ENCODE measurements at regions not wholly inside any gene's neighbourhood (a gene's known extent, or its start where the extent isn't known, plus 50 kb on each side); places are given as distances from the start of the nearest gene placed in this dataset.
"Not testable (repeated sequence)": the region's sequence is repeated elsewhere in the genome, so short reads cannot be mapped to it uniquely, and the experiment has no call there.

DNA sequence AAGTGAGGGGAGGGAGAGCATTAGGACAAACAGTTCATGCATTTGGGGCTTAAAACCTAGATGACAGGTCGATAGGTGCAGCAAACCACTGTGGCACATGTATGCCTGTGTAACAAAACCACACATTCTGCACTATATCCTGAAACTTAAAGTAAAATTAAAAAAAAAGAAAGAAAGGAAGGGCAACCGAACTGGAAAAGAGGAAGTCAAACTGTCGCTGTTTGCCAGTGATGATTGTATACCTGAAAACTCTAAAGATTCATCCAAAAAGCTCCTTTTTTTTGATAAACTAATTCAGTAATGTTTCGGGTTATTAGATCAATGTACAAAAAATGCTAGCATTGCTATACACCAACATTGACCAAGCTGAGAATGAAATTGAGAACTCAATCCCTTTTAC, 259.0 kb upstream of the ALG10 start:
- Histone ChIP-seq H2BK15ac (replicated peaks; ENCODE audit: low read depth) (no peak overlapping the region), H4K5ac (ENCODE audit: low read length) (no peak overlapping the region), H2BK5ac (ENCODE audit: low read length) (no peak overlapping the region), H3K4ac (ENCODE audit: low read depth, low read length) (no peak overlapping the region), H3K56ac (ENCODE audit: low read length) (no peak overlapping the region), H3K4me1 (ENCODE audit: control insufficient read depth, low read depth, low read length) (no peaks in the 10 kb centered on the region), H3K79me2 (ENCODE audit: control insufficient read depth, insufficient read depth, low read length) (no peaks in the 10 kb centered on the region), H3K4me3 (ENCODE audit: low read length) (no peak overlapping the region), H4K8ac (ENCODE audit: low read depth, low read length) (no peak overlapping the region), H3K18ac (ENCODE audit: low read length) (no peak overlapping the region), H3K79me1 (ENCODE audit: low read length) (no peaks in the 10 kb centered on the region), H3K4me2 (ENCODE audit: low read length) (no peak overlapping the region), H3K23ac (ENCODE audit: low read length) (no peak overlapping the region), H3K27ac (ENCODE audit: low read depth, low read length) (no peak overlapping the region), H2BK120ac (ENCODE audit: low read depth, low read length) (no peak overlapping the region), H3K36me3 (ENCODE audit: control insufficient read depth, insufficient read depth, low read length) (no peaks in the 10 kb centered on the region), H2AK5ac (ENCODE audit: low read length) (no peak overlapping the region), H3K27me3 (ENCODE audit: insufficient read depth, low read length, poor library complexity) (no peaks in the 10 kb centered on the region), H3K9ac (ENCODE audit: low read length) (no peak overlapping the region)
- no peak for DNase-seq
- no CpG with 5 or more reads among the region's 4 CpGs for WGBS (ENCODE audit: extremely low coverage, insufficient coverage, low lambda C conversion rate)

GRCh38 chr12:33770652-33771051, 251.6 kb upstream of the ALG10 start:
- no peak overlapping the region for H3K4me2 ChIP-seq (ENCODE audit: low read length)

DNA sequence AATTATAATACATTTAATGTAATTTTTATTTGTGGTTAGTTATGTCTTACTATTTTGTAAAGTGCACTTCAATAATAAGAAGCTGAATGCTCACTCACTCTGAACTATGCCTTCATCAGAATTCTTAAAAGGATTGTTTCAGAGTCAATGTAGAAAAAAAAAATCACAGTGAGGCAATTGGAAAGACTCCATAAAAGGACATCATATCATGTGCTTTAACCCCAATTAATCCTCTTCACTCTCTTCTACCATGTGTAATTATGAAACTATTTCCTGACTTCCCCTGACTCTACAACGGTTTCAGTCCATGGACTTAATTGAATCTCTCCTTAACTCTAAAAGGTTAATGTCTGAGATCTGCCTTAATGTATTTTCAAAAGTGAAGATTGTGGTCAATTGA, 250.4 kb upstream of the ALG10 start:
- no peak overlapping the region for H2AK5ac ChIP-seq (ENCODE audit: low read length)
- H3K27ac ChIP-seq (ENCODE audit: low read depth, low read length): no peak overlapping the region
- no peak overlapping the region for H3K18ac ChIP-seq (ENCODE audit: low read length)
- H2BK5ac ChIP-seq (ENCODE audit: low read length): no peak overlapping the region
- H3K4me3 ChIP-seq (ENCODE audit: low read length): no peak overlapping the region
- no peak overlapping the region for H2BK120ac ChIP-seq (ENCODE audit: low read depth, low read length)
- H3K56ac ChIP-seq (ENCODE audit: low read length): no peak overlapping the region
- no peaks in the 10 kb centered on the region for H3K27me3 ChIP-seq (ENCODE audit: insufficient read depth, low read length, poor library complexity)
- no peak overlapping the region for H3K4ac ChIP-seq (ENCODE audit: low read depth, low read length)
- H4K8ac ChIP-seq (ENCODE audit: low read depth, low read length): no peak overlapping the region
- H3K4me1 ChIP-seq (ENCODE audit: control insufficient read depth, low read depth, low read length): no peaks in the 10 kb centered on the region
- no CpG with 5 or more reads among the region's 1 CpG for WGBS (ENCODE audit: extremely low coverage, insufficient coverage, low lambda C conversion rate)
- no peak overlapping the region for H3K4me2 ChIP-seq (ENCODE audit: low read length)
- H3K9ac ChIP-seq (ENCODE audit: low read length): no peak overlapping the region
- no peaks in the 10 kb centered on the region for H3K36me3 ChIP-seq (ENCODE audit: control insufficient read depth, insufficient read depth, low read length)
- DNase-seq: no peak
- no peaks in the 10 kb centered on the region for H3K79me1 ChIP-seq (ENCODE audit: low read length)
- no peak overlapping the region for H3K23ac ChIP-seq (ENCODE audit: low read length)
- H4K5ac ChIP-seq (ENCODE audit: low read length): no peak overlapping the region
- no peaks in the 10 kb centered on the region for H3K79me2 ChIP-seq (ENCODE audit: control insufficient read depth, insufficient read depth, low read length)
- H2BK15ac ChIP-seq (replicated peaks; ENCODE audit: low read depth): no peak overlapping the region

More at GRCh38 chr12:33770652-33771051, 251.6 kb upstream of the ALG10 start:
- H4K5ac ChIP-seq (ENCODE audit: low read length): no peak overlapping the region
- H3K79me1 ChIP-seq (ENCODE audit: low read length): no peaks in the 10 kb centered on the region
- no peaks in the 10 kb centered on the region for H3K36me3 ChIP-seq (ENCODE audit: control insufficient read depth, insufficient read depth, low read length)
- H2BK15ac ChIP-seq (replicated peaks; ENCODE audit: low read depth): no peak overlapping the region
- H3K56ac ChIP-seq (ENCODE audit: low read length): no peak overlapping the region
- no peaks in the 10 kb centered on the region for H3K79me2 ChIP-seq (ENCODE audit: control insufficient read depth, insufficient read depth, low read length)
- H3K18ac ChIP-seq (ENCODE audit: low read length): no peak overlapping the region
- H2BK120ac ChIP-seq (ENCODE audit: low read depth, low read length): no peak overlapping the region
- no peaks in the 10 kb centered on the region for H3K4me1 ChIP-seq (ENCODE audit: control insufficient read depth, low read depth, low read length)
- no peak for DNase-seq
- no peak overlapping the region for H2BK5ac ChIP-seq (ENCODE audit: low read length)
- H3K4ac ChIP-seq (ENCODE audit: low read depth, low read length): no peak overlapping the region
- H3K27ac ChIP-seq (ENCODE audit: low read depth, low read length): no peak overlapping the region
- no peak overlapping the region for H4K8ac ChIP-seq (ENCODE audit: low read depth, low read length)
- no CpG with 5 or more reads among the region's 2 CpGs for WGBS (ENCODE audit: extremely low coverage, insufficient coverage, low lambda C conversion rate)
- no peak overlapping the region for H3K4me3 ChIP-seq (ENCODE audit: low read length)
- H3K27me3 ChIP-seq (ENCODE audit: insufficient read depth, low read length, poor library complexity): no peaks in the 10 kb centered on the region
- no peak overlapping the region for H3K23ac ChIP-seq (ENCODE audit: low read length)
- H3K9ac ChIP-seq (ENCODE audit: low read length): no peak overlapping the region
- no peak overlapping the region for H2AK5ac ChIP-seq (ENCODE audit: low read length)

DNA sequence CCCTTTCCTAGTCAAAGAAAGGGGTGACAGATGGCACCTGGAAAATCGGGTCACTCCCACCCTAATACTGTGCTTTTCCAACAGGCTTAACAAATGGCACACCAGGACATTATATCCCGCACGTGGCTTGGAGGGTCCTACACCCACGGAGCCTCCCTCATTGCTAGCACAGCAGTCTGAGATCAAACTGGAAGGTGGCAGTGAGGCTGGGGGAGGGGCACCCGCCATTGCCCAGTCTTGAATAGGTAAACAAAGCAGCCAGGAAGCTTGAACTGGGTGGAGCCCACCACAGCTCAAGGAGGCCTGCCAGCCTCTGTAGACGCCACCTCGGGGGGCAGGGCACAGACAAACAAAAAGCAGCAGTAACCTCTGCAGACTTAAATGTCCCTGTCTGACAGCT, 249.2 kb upstream of the ALG10 start:
- H2BK15ac ChIP-seq (replicated peaks; ENCODE audit: low read depth); H3K4me2 ChIP-seq (ENCODE audit: low read length); H3K79me1 ChIP-seq (ENCODE audit: low read length); H3K27me3 ChIP-seq (ENCODE audit: insufficient read depth, low read length, poor library complexity); H2BK5ac ChIP-seq (ENCODE audit: low read length); DNase-seq; H3K56ac ChIP-seq (ENCODE audit: low read length); H2BK120ac ChIP-seq (ENCODE audit: low read depth, low read length); H2AK5ac ChIP-seq (ENCODE audit: low read length); H3K79me2 ChIP-seq (ENCODE audit: control insufficient read depth, insufficient read depth, low read length); H4K8ac ChIP-seq (ENCODE audit: low read depth, low read length); H3K4me3 ChIP-seq (ENCODE audit: low read length); H3K9ac ChIP-seq (ENCODE audit: low read length); H3K23ac ChIP-seq (ENCODE audit: low read length); H3K18ac ChIP-seq (ENCODE audit: low read length); H3K4me1 ChIP-seq (ENCODE audit: control insufficient read depth, low read depth, low read length); H3K4ac ChIP-seq (ENCODE audit: low read depth, low read length); H3K36me3 ChIP-seq (ENCODE audit: control insufficient read depth, insufficient read depth, low read length); H3K27ac ChIP-seq (ENCODE audit: low read depth, low read length); H4K5ac ChIP-seq (ENCODE audit: low read length): not testable (repeated sequence)
- WGBS (ENCODE audit: extremely low coverage, insufficient coverage, low lambda C conversion rate): no CpG with 5 or more reads among the region's 7 CpGs

DNA sequence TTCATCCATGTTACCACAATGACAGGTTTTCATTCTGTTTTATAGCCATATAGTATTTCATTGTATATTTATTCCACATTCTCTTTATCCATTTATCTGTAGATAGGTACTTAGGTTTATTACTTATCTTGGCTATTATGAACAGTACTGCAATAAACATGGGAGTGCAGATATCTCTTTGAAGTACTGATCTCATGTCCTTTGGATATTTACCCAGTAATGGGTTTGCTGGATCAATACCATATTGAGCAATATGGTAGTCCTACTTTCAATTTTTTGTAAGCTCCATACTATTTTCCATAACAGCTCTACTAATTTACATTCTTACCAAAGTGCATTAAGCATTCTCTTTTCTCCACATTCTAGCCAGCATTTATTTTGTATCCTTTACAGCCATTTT, 235.8 kb upstream of the ALG10 start:
- Histone ChIP-seq H3K27me3 (ENCODE audit: insufficient read depth, low read length, poor library complexity) (no peaks in the 10 kb centered on the region), H4K8ac (ENCODE audit: low read depth, low read length) (no peak overlapping the region), H3K4ac (ENCODE audit: low read depth, low read length) (no peak overlapping the region), H4K5ac (ENCODE audit: low read length) (no peak overlapping the region), H2BK15ac (replicated peaks; ENCODE audit: low read depth) (no peak overlapping the region), H2AK5ac (ENCODE audit: low read length) (no peak overlapping the region), H3K23ac (ENCODE audit: low read length) (no peak overlapping the region), H3K18ac (ENCODE audit: low read length) (no peak overlapping the region), H3K79me2 (ENCODE audit: control insufficient read depth, insufficient read depth, low read length) (no peaks in the 10 kb centered on the region), H3K9ac (ENCODE audit: low read length) (no peak overlapping the region), H3K36me3 (ENCODE audit: control insufficient read depth, insufficient read depth, low read length) (no peaks in the 10 kb centered on the region), H3K4me3 (ENCODE audit: low read length) (no peak overlapping the region), H3K56ac (ENCODE audit: low read length) (no peak overlapping the region), H3K79me1 (ENCODE audit: low read length) (no peaks in the 10 kb centered on the region), H2BK120ac (ENCODE audit: low read depth, low read length) (no peak overlapping the region), H3K27ac (ENCODE audit: low read depth, low read length) (no peak overlapping the region), H3K4me2 (ENCODE audit: low read length) (no peak overlapping the region), H2BK5ac (ENCODE audit: low read length) (no peak overlapping the region), H3K4me1 (ENCODE audit: control insufficient read depth, low read depth, low read length) (no peaks in the 10 kb centered on the region)
- DNase-seq: no peak

DNA sequence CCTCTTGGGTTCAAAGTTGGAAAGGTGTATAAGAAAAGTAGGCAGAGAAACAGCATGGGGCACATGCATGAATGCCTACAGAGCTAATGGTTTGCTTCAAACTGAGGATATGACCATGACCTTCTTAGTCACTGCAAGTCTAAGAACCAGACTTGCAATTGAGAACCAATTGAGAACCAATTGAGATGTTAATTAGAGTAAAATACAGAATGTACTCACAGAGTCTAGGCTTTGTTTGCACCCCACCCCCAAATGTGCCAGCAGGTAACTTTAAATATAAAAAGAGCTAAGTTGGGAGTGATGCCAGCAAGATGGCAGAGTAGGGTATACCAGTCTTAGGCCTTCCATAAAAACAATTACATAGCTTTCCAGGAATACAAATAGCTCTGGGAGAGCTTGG, 227.3 kb upstream of the ALG10 start:
- Histone ChIP-seq H3K79me2 (ENCODE audit: control insufficient read depth, insufficient read depth, low read length) (no peaks in the 10 kb centered on the region), H3K4ac (ENCODE audit: low read depth, low read length) (no peak overlapping the region), H3K79me1 (ENCODE audit: low read length) (no peaks in the 10 kb centered on the region), H3K9ac (ENCODE audit: low read length) (no peak overlapping the region), H3K56ac (ENCODE audit: low read length) (no peak overlapping the region), H3K27ac (ENCODE audit: low read depth, low read length) (no peak overlapping the region), H2BK5ac (ENCODE audit: low read length) (no peak overlapping the region), H3K18ac (ENCODE audit: low read length) (no peak overlapping the region), H3K4me1 (ENCODE audit: control insufficient read depth, low read depth, low read length) (no peaks in the 10 kb centered on the region), H2AK5ac (ENCODE audit: low read length) (no peak overlapping the region), H4K8ac (ENCODE audit: low read depth, low read length) (no peak overlapping the region), H3K23ac (ENCODE audit: low read length) (no peak overlapping the region), H2BK120ac (ENCODE audit: low read depth, low read length) (no peak overlapping the region), H4K5ac (ENCODE audit: low read length) (no peak overlapping the region), H3K27me3 (ENCODE audit: insufficient read depth, low read length, poor library complexity) (no peaks in the 10 kb centered on the region), H2BK15ac (replicated peaks; ENCODE audit: low read depth) (no peak overlapping the region), H3K4me3 (ENCODE audit: low read length) (no peak overlapping the region), H3K4me2 (ENCODE audit: low read length) (no peak overlapping the region), H3K36me3 (ENCODE audit: control insufficient read depth, insufficient read depth, low read length) (no peaks in the 10 kb centered on the region)
- DNase-seq: no peak

Measured in mesendoderm (in vitro differentiated cells).